GM23338 (cell line): ENCODE measurements at regions not wholly inside any gene's neighbourhood (a gene's known extent, or its start where the extent isn't known, plus 50 kb on each side); places are given as distances from the start of the nearest gene placed in this dataset.

Source experiments
- ATAC-seq: fragments of 200-7000 bp; cut with Tn5 transposase; 3 replicates; pipeline ENCODE4 v1.9.1; 2020
- DNase-seq: peaks from one replicate; pipeline ENCODE4 v3.0.0-alpha.2; 2015; ENCODE audit warnings: low spot score
- H2AFZ ChIP-seq: fragments of 200-600 bp; sonication (generic); 2 replicates; pipeline ENCODE4 v1.8.0; 2016; ENCODE audit warnings: antibody characterized with exemption, mild to moderate bottlenecking, moderate library complexity
- H3F3A ChIP-seq: fragments of 200-600 bp; sonication (generic); replicated peaks from 2 replicates; pipeline ENCODE4 v1.8.0; 2017; ENCODE audit warnings: antibody characterized with exemption, mixed run types, low read depth
- H3K27ac ChIP-seq: fragments of 200-600 bp; sonication (generic); 2 replicates; pipeline ENCODE4 v1.6.1; 2016; ENCODE audit warnings: low read depth
- H3K27me3 ChIP-seq: fragments of 200-600 bp; sonication (generic); 2 replicates; pipeline ENCODE4 v1.8.0; 2016; ENCODE audit warnings: mild to moderate bottlenecking, mixed run types, moderate library complexity; ENCODE audit not compliant: insufficient read depth
- H3K36me3 ChIP-seq: fragments of 200-600 bp; sonication (generic); 2 replicates; pipeline ENCODE4 v1.8.0; 2016; ENCODE audit warnings: mild to moderate bottlenecking; ENCODE audit not compliant: insufficient read depth
- H3K4me1 ChIP-seq: fragments of 200-600 bp; sonication (generic); 2 replicates; pipeline ENCODE4 v1.8.0; 2016; ENCODE audit warnings: mild to moderate bottlenecking, moderate library complexity; ENCODE audit not compliant: insufficient read depth
- H3K4me2 ChIP-seq: fragments of 200-600 bp; sonication (generic); 2 replicates; pipeline ENCODE4 v1.7.1; 2017; ENCODE audit warnings: mixed run types
- H3K4me3 ChIP-seq: fragments of 200-600 bp; sonication (generic); 2 replicates; pipeline ENCODE4 v1.6.1; 2016; ENCODE audit warnings: mixed run types
- H3K79me2 ChIP-seq: fragments of 200-600 bp; sonication (generic); replicated peaks from 2 replicates; pipeline ENCODE4 v1.8.0; 2017; ENCODE audit warnings: mild to moderate bottlenecking; ENCODE audit not compliant: insufficient read depth
- H3K9me2 ChIP-seq: fragments of 200-600 bp; sonication (generic); 2 replicates; pipeline ENCODE4 v1.8.0; 2017; ENCODE audit not compliant: insufficient read depth
- H4K20me1 ChIP-seq: fragments of 200-600 bp; sonication (generic); replicated peaks from 2 replicates; pipeline ENCODE4 v1.8.0; 2017; ENCODE audit warnings: mild to moderate bottlenecking; ENCODE audit not compliant: insufficient read depth
- H3K27ac Mint-ChIP-seq: 2 replicates; pipeline ENCODE4 v1.8.0; 2020; ENCODE audit warnings: inconsistent platforms, mild to moderate bottlenecking, moderate library complexity, mixed read lengths
- H3K27me3 Mint-ChIP-seq: 3 replicates; pipeline ENCODE4 v1.8.0; 2022; ENCODE audit warnings: low read depth, mild to moderate bottlenecking, moderate library complexity, mixed read lengths, inconsistent platforms; ENCODE audit not compliant: insufficient read depth, poor library complexity
- H3K36me3 Mint-ChIP-seq: 3 replicates; pipeline ENCODE4 v1.8.0; 2021; ENCODE audit warnings: low read depth, mild to moderate bottlenecking, inconsistent platforms, moderate library complexity, mixed read lengths
- H3K4me1 Mint-ChIP-seq: 3 replicates; pipeline ENCODE4 v1.8.0; 2020; ENCODE audit warnings: mild to moderate bottlenecking, inconsistent platforms, mixed read lengths
- H3K4me3 Mint-ChIP-seq: 3 replicates; pipeline ENCODE4 v1.8.0; 2021; ENCODE audit warnings: moderate library complexity, mild to moderate bottlenecking, inconsistent platforms, mixed read lengths
- H3K9me3 Mint-ChIP-seq: 3 replicates; pipeline ENCODE4 v1.8.0; 2020; ENCODE audit warnings: moderate library complexity, mild to moderate bottlenecking, inconsistent platforms, mixed read lengths
- CREB1 ChIP-seq: fragments of 250-450 bp; sonication (Bioruptor Pico); IDR thresholded peaks from 2 replicates; pipeline ENCODE4 v1.5.0; 2020; ENCODE audit warnings: low read depth, mild to moderate bottlenecking, moderate library complexity
- CTCF ChIP-seq, 2 experiments: fragments of 200-600 bp in 1 of 2; sonication (generic) in 1 of 2; conservative IDR thresholded peaks; 2 replicates each; pipeline versions ENCODE4 v1.5.1 to v1.6.1; 2016 to 2017; ENCODE audit warnings: antibody characterized with exemption in 2 of 2, low read depth in 2 of 2, mild to moderate bottlenecking in 2 of 2, moderate library complexity in 1 of 2
- ETS1 ChIP-seq: IDR thresholded peaks from 2 replicates; pipeline ENCODE4 v1.6.1; 2016; ENCODE audit warnings: antibody characterized with exemption
- EZH2 ChIP-seq: fragments of 200-600 bp; sonication (generic); IDR thresholded peaks from one replicate; pipeline ENCODE4 v1.8.0; 2017; ENCODE audit warnings: antibody characterized with exemption, mild to moderate bottlenecking, low read depth; ENCODE audit not compliant: unreplicated experiment
- EZH2phosphoT487 ChIP-seq: fragments of 200-600 bp; sonication (generic); IDR thresholded peaks from one replicate; pipeline ENCODE4 v1.8.1; 2018; ENCODE audit warnings: antibody characterized with exemption; ENCODE audit not compliant: unreplicated experiment
- JUNB ChIP-seq: IDR thresholded peaks from one replicate; pipeline ENCODE4 v1.6.1; 2016; ENCODE audit warnings: antibody characterized with exemption; ENCODE audit not compliant: unreplicated experiment
- NANOG ChIP-seq: IDR thresholded peaks from 2 replicates; pipeline ENCODE4 v1.6.1; 2016; ENCODE audit warnings: antibody characterized with exemption, borderline replicate concordance
- REST ChIP-seq: IDR thresholded peaks from one replicate; pipeline ENCODE4 v1.6.1; 2018; ENCODE audit warnings: antibody characterized with exemption; ENCODE audit not compliant: unreplicated experiment
- STAT1 ChIP-seq: IDR thresholded peaks from one replicate; pipeline ENCODE4 v1.6.1; 2016; ENCODE audit warnings: antibody characterized with exemption; ENCODE audit not compliant: unreplicated experiment
- ZNF114 ChIP-seq: fragments of 250-450 bp; sonication (Bioruptor Pico); IDR thresholded peaks from 2 replicates; pipeline ENCODE4 v1.5.0; 2020; ENCODE audit warnings: mild to moderate bottlenecking, moderate library complexity
- ZNF331 ChIP-seq: fragments of 250-450 bp; sonication (Bioruptor Pico); IDR thresholded peaks from 2 replicates; pipeline ENCODE4 v1.5.0; 2020; ENCODE audit warnings: low read depth, mild to moderate bottlenecking, moderate library complexity
- ZNF462 ChIP-seq: fragments of 250-450 bp; sonication (Bioruptor Pico); IDR thresholded peaks from 2 replicates; pipeline ENCODE4 v1.5.0; 2020; ENCODE audit warnings: mild to moderate bottlenecking, moderate library complexity

GRCh38 chr2:181394741-181395437 is 62.3 kb upstream of the ITGA4 start:
- no peak for ATAC-seq
- H4K20me1 ChIP-seq: no peaks in the 10 kb centered on the region
- H3F3A ChIP-seq: no peaks in the 10 kb centered on the region
- H2AFZ ChIP-seq: no peak overlapping the region
- Mint-ChIP-seq H3K27ac (no peak overlapping the region), H3K4me1 (peaks cover 4% of the 10 kb centered on the region; the same call in 2 of the 3 replicates), H3K4me3 (no peak overlapping the region), H3K9me3 (no peaks in the 10 kb centered on the region), H3K27me3 (no peaks in the 10 kb centered on the region), H3K36me3 (no peaks in the 10 kb centered on the region)
- no peaks in the 10 kb centered on the region for H3K27me3 ChIP-seq
- no peaks in the 10 kb centered on the region for H3K79me2 ChIP-seq
- H3K4me1 ChIP-seq: no peaks in the 10 kb centered on the region
- no peak overlapping the region for H3K27ac ChIP-seq
- no peak overlapping the region for H3K4me2 ChIP-seq
- no peak overlapping the region for H3K4me3 ChIP-seq
- H3K36me3 ChIP-seq: no peaks in the 10 kb centered on the region
- H3K9me2 ChIP-seq: peaks cover 2% of the 10 kb centered on the region; the same call in 1 of the 2 replicates
- DNase-seq: no peak
- TF ChIP-seq NANOG: no peak
- no peak for TF ChIP-seq ZNF114
- TF ChIP-seq STAT1: no peak
- no peak for TF ChIP-seq CTCF (conservative IDR thresholded peaks at IDR 0.05; ENCODE audit: low read depth in 2 of 2)
- no peak for TF ChIP-seq CREB1 (CRISPR knock-in tag)
- TF ChIP-seq JUNB: no peak
- no peak for TF ChIP-seq EZH2
- no peak for TF ChIP-seq REST
- TF ChIP-seq ZNF462 (CRISPR knock-in tag): no peak
- no peak for TF ChIP-seq ZNF331 (CRISPR knock-in tag)
- no peak for TF ChIP-seq ETS1
- TF ChIP-seq EZH2phosphoT487: no peak
